ENCODE measurements at regions not wholly inside any gene's neighbourhood (a gene's known extent, or its start where the extent isn't known, plus 50 kb on each side); places are given as distances from the start of the nearest gene placed in this dataset.
A peak's percentile ranks its signal among the peaks of the same experiment; 100 is the strongest.

GRCh38 chr10:44326474-44327030 is 58.3 kb downstream of the CXCL12 start:
- DNase-seq = no peak

GRCh38 chr10:44325596-44326307 is 59.1 kb downstream of the CXCL12 start:
- DNase-seq = no peak

- DNase-seq = no peak
Observed at GRCh38 chr10:44325157-44325556, 59.7 kb downstream of the CXCL12 start.

GRCh38 chr10:44323838-44324237 is 61.1 kb downstream of the CXCL12 start:
- DNase-seq = no peak

GRCh38 chr10:44322137-44322536 is 62.8 kb downstream of the CXCL12 start:
- DNase-seq = no peak

- no peak for DNase-seq
Observed at GRCh38 chr10:44320756-44321155, 64.1 kb downstream of the CXCL12 start.

GRCh38 chr10:44317856-44318255 is 67.0 kb downstream of the CXCL12 start:
- no peak for DNase-seq

- DNase-seq = no peak
Observed at GRCh38 chr10:44316922-44317215, 68.0 kb downstream of the CXCL12 start.

GRCh38 chr10:44316187-44316921 is 68.5 kb downstream of the CXCL12 start:
- DNase-seq = peak; percentile 15

GRCh38 chr10:44314802-44315460 is 70.0 kb downstream of the CXCL12 start:
- DNase-seq = no peak

- DNase-seq = no peak
Observed at GRCh38 chr10:44313761-44314165, 71.1 kb downstream of the CXCL12 start.

GRCh38 chr10:44312401-44312800 is 72.5 kb downstream of the CXCL12 start:
- DNase-seq = no peak

GRCh38 chr10:44311563-44312051 is 73.3 kb downstream of the CXCL12 start:
- DNase-seq = no peak

- peak; percentile 72 for DNase-seq
Observed at GRCh38 chr10:44310762-44311562, 73.9 kb downstream of the CXCL12 start.

- DNase-seq = peak; percentile 30
Observed at GRCh38 chr10:44309939-44310761, 74.7 kb downstream of the CXCL12 start.

GRCh38 chr10:44309361-44309760 is 75.5 kb downstream of the CXCL12 start:
- no peak for DNase-seq

- no peak for DNase-seq
Observed at GRCh38 chr10:44308935-44309334, 76.0 kb downstream of the CXCL12 start.

- no peak for DNase-seq
Observed at GRCh38 chr10:44307691-44308090, 77.2 kb downstream of the CXCL12 start.

GRCh38 chr10:44306762-44307161 is 78.1 kb downstream of the CXCL12 start:
- DNase-seq = peak; percentile 5

- DNase-seq = no peak
Observed at GRCh38 chr10:44306147-44306710, 78.7 kb downstream of the CXCL12 start.

GRCh38 chr10:44301781-44302355 is 83.0 kb downstream of the CXCL12 start:
- no peak for DNase-seq
